PFSK-1 (cell line): ENCODE measurements at regions not wholly inside any gene's neighbourhood (a gene's known extent, or its start where the extent isn't known, plus 50 kb on each side); places are given as distances from the start of the nearest gene placed in this dataset.

Experiments
- FOXP2 ChIP-seq: optimal IDR thresholded peaks from 2 replicates; pipeline ENCODE3; 2011; ENCODE audit warnings: borderline replicate concordance, control low read depth, inconsistent platforms; ENCODE audit not compliant: insufficient read depth; ENCODE audit errors: extremely low read length, extremely low read depth
- POLR2AphosphoS5 ChIP-seq: IDR thresholded peaks from 2 replicates; pipeline ENCODE4 v1.6.1; 2012; ENCODE audit warnings: low read depth, mild to moderate bottlenecking, control low read depth, low read length, moderate library complexity
- SIN3A ChIP-seq: IDR thresholded peaks from 2 replicates; pipeline ENCODE4 v1.6.1; 2012; ENCODE audit warnings: mild to moderate bottlenecking, low read length, moderate library complexity, borderline replicate concordance; ENCODE audit not compliant: insufficient read depth
- TAF1 ChIP-seq: IDR thresholded peaks from 2 replicates; pipeline ENCODE4 v1.6.1; 2012; ENCODE audit warnings: low read length, control low read depth, borderline replicate concordance; ENCODE audit not compliant: insufficient read depth
- TF ChIP-seq, protein P1 (sequence below), 2 experiments: IDR thresholded peaks; 2 replicates each; pipeline versions ENCODE4 v1.6.1 to v1.8.0; 2011 to 2012; ENCODE audit warnings: low read depth in 2 of 2, low read length in 2 of 2, control low read depth in 1 of 2, inconsistent platforms in 1 of 2, mild to moderate bottlenecking in 1 of 2, moderate library complexity in 1 of 2; ENCODE audit not compliant: insufficient read depth in 1 of 2

DNA sequence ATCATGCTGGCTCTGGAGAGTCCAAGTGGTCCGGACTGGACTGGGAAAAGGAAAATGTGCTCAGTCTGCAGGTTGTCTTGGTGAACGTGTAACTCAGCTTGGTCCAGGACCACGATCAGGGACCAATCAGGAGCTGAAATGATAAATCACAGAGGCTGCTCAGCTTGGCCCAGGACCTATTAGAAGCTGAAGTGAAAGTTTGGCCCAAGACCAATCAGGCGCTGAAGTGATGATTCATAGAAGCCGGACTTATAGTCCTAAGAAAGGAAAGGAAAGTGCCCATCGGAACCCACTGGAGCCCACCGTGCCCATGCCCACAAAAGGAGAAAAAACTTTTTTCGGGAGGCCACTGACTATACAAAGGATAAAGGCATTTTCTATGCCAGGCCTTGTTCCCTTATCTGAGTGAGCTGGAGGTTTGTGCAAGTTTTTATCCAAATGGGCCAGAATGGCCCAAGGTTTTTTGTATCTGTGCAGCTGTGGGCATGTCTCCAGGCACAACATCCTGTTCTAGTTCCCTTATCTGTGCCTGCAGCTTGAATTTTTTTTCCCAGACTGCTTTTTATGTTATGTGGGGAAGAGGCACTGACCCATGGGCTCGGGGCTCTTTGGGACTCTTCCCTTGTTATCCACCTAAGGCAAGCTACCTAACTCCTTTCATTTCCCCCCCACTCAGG lies 194.4 kb downstream of the FAM133A start:
- no peak for TF ChIP-seq TAF1
- no peak for TF ChIP-seq POLR2AphosphoS5
- TF ChIP-seq FOXP2 = no peak
- TF ChIP-seq, protein P1, sequence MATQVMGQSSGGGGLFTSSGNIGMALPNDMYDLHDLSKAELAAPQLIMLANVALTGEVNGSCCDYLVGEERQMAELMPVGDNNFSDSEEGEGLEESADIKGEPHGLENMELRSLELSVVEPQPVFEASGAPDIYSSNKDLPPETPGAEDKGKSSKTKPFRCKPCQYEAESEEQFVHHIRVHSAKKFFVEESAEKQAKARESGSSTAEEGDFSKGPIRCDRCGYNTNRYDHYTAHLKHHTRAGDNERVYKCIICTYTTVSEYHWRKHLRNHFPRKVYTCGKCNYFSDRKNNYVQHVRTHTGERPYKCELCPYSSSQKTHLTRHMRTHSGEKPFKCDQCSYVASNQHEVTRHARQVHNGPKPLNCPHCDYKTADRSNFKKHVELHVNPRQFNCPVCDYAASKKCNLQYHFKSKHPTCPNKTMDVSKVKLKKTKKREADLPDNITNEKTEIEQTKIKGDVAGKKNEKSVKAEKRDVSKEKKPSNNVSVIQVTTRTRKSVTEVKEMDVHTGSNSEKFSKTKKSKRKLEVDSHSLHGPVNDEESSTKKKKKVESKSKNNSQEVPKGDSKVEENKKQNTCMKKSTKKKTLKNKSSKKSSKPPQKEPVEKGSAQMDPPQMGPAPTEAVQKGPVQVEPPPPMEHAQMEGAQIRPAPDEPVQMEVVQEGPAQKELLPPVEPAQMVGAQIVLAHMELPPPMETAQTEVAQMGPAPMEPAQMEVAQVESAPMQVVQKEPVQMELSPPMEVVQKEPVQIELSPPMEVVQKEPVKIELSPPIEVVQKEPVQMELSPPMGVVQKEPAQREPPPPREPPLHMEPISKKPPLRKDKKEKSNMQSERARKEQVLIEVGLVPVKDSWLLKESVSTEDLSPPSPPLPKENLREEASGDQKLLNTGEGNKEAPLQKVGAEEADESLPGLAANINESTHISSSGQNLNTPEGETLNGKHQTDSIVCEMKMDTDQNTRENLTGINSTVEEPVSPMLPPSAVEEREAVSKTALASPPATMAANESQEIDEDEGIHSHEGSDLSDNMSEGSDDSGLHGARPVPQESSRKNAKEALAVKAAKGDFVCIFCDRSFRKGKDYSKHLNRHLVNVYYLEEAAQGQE (IDR thresholded peaks at IDR 0.05; ENCODE audit: insufficient read depth in 1 of 2, low read depth in 2 of 2, low read length in 2 of 2) = no peak
- TF ChIP-seq SIN3A = no peak

DNA sequence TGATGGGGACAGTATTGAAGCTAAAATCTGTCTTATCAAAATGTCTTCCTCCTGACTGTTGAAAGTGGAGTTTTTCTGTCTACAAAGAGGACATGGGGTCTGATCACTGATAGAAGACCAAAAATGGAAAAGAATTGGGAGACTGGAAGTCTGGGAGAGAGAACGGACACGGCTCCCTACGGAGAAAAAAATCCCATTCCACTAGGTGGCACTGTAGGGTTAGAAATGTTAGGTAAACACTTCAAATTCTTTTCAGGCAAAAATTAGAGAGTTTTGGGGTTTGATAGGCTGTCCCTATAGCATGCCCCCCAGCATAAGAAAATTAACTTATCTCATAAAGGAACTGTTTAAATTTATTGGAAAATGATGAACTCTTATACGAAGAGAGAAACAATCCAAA lies 200.5 kb downstream of the FAM133A start:
- TF ChIP-seq POLR2AphosphoS5 (no peak), SIN3A (no peak), FOXP2 (no peak), TAF1 (no peak)
- TF ChIP-seq, protein P1 (IDR thresholded peaks at IDR 0.05; ENCODE audit: insufficient read depth in 1 of 2, low read depth in 2 of 2, low read length in 2 of 2) = no peak

DNA sequence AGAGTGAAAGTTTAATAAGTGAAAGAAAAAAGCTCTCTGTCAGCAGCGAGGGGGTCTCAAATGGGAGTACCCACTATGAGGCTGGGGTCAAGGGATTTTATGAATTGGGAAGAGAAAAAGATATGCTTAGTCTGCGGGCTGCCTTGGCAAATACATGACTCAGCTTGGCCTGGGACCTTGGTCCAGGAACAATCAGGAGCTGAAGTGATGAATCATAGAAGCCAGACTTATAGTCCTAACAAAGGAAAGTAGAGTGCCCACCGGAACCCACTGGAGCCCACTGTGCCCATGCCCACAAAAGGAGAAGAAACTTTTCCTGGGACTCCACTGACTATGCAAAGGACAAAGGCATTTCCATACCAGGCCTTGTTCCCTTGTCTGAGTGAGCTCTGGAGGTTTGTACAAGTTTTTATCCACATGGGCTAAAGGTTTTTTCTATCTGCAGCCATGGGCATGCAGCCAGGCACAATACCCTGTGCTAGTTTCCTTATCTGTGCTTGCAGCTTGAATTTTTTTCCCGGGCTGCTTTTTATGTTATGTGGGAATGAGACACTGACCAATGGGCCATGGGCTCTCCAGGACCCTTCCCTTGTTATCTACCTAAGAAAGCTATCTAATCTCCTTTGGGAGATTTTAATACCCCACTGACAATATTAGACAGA lies 201.7 kb downstream of the FAM133A start:
- TF ChIP-seq TAF1 = no peak
- no peak for TF ChIP-seq SIN3A
- no peak for TF ChIP-seq FOXP2
- no peak for TF ChIP-seq POLR2AphosphoS5
- TF ChIP-seq, protein P1 (IDR thresholded peaks at IDR 0.05; ENCODE audit: insufficient read depth in 1 of 2, low read depth in 2 of 2, low read length in 2 of 2) = no peak

DNA sequence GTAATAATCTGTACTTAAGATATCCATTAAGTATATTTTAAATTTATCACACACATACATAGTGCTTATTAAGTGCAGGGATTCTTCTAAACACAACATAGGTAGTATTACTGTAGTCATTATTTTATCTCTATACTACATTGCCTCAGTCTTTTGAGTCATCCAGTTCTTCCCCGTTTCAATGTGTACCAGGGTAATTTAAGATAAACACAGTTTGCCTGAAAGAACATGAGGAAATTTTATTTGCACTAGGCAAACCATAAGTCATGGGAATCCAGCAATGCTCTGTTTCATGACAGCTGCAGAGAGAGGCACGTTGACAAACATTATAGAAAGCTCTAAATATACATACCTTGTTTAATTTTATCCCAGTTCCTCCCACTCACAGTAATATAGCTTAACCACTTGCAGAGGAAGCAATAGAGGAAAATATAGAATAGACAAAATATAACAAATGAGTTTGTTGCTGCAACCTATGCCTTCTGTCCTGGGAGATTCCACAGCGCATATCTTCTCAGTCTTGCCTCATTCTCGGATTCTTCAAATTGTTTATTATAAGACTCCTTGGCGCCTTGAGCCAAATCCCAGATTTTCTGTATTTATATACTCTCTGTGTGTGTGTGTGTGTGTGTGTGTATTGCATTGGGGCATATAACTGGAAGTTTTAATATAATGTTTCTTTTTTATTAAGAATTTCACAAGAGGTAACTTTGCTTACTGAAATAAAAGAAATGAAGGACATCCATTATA lies 258.6 kb downstream of the FAM133A start:
- TF ChIP-seq SIN3A (no peak), TAF1 (no peak), FOXP2 (no peak), POLR2AphosphoS5 (no peak)
- TF ChIP-seq, protein P1 (IDR thresholded peaks at IDR 0.05; ENCODE audit: insufficient read depth in 1 of 2, low read depth in 2 of 2, low read length in 2 of 2) = no peak
